K562 (cell line): ENCODE measurements at regions not wholly inside any gene's neighbourhood (a gene's known extent, or its start where the extent isn't known, plus 50 kb on each side); places are given as distances from the start of the nearest gene placed in this dataset.

Source experiments
- ATAC-seq: fragments of 200-7000 bp; cut with Tn5 transposase; 3 replicates; pipeline ENCODE4 v1.9.1; 2020; ENCODE audit warnings: moderate library complexity
- BruUV-seq: library from RNA; stranded (reverse); fragments of 400-500 nt; replicated peaks from 2 replicates; lab custom pipeline; 2021; lab: Mats Ljungman, UMichigan
- CTCF ChIA-PET: fragments of 300-600 bp; formaldehyde crosslinking; extraction: SDS; loops from one replicate; lab custom pipeline; 2021; ENCODE audit warnings: low intra/inter-chr PET ratio; lab: Yijun Ruan, JAX
- POLR2A ChIA-PET: fragments of 300-600, 350-650 bp; sonication (Branson Sonifier 250); formaldehyde crosslinking; extraction: SDS; loops from one replicate; lab custom pipeline; 2021; ENCODE audit warnings: antibody characterized with exemption, inconsistent platforms; lab: Yijun Ruan, JAX
- DNase-seq, 4 experiments: peaks; one replicate each; pipeline versions ENCODE4 v3.0.0 to v3.0.0-alpha.2; 2011 to 2018; ENCODE audit warnings: low spot score in 3 of 4, mixed read lengths in 3 of 4; ENCODE audit errors: extremely low read depth in 1 of 4
- FAIRE-seq: peaks from 2 replicates; lab custom pipeline; 2011; peaks lifted over from hg19 to GRCh38; lab: Jason Lieb, UNC
- H2AFZ ChIP-seq: 2 replicates; pipeline ENCODE4 v1.6.0; 2011; ENCODE audit warnings: low read depth, low read length, control low read depth, inconsistent platforms
- H3K27ac ChIP-seq: fragments of 200-600 bp; 3 replicates; pipeline ENCODE4 v1.8.0; 2011; ENCODE audit warnings: low read depth, mild to moderate bottlenecking, control low read depth, inconsistent platforms, low read length, moderate library complexity, mixed read lengths; ENCODE audit errors: extremely low read depth
- H3K27me3 ChIP-seq, 2 experiments: fragments of 300-600 bp in 1 of 2; 2 replicates in 1 of 2; 3 replicates in 1 of 2; pipeline versions ENCODE4 v1.6.0 to v1.8.0; 2011; ENCODE audit warnings: inconsistent platforms in 2 of 2, low read length in 2 of 2, mild to moderate bottlenecking in 1 of 2, mixed read lengths in 1 of 2, moderate library complexity in 1 of 2; ENCODE audit not compliant: control insufficient read depth in 2 of 2, insufficient read depth in 2 of 2
- H3K36me3 ChIP-seq: fragments of 300-600 bp; 3 replicates; pipeline ENCODE4 v1.8.0; 2011; ENCODE audit warnings: mild to moderate bottlenecking, low read length, inconsistent platforms; ENCODE audit not compliant: control insufficient read depth, insufficient read depth
- H3K4me1 ChIP-seq, 2 experiments: fragments of 200-600 bp in 1 of 2; replicated peaks in 1 of 2; 2 replicates in 1 of 2; 3 replicates in 1 of 2; pipeline versions ENCODE4 v1.5.1 to v1.8.0; 2011; ENCODE audit warnings: inconsistent platforms in 2 of 2, low read length in 2 of 2, mild to moderate bottlenecking in 1 of 2, mixed read lengths in 1 of 2, moderate library complexity in 1 of 2; ENCODE audit not compliant: control insufficient read depth in 2 of 2, insufficient read depth in 2 of 2
- H3K4me2 ChIP-seq: 2 replicates; pipeline ENCODE4 v1.6.1; 2011; ENCODE audit warnings: low read length, control low read depth, inconsistent platforms, mixed read lengths; ENCODE audit not compliant: insufficient read depth
- H3K4me3 ChIP-seq: fragments of 200-600 bp; sonication (generic), shearing (Covaris generic); 2 replicates; pipeline ENCODE4 v1.5.1; 2016; ENCODE audit warnings: control low read depth, inconsistent platforms
- H3K79me2 ChIP-seq: fragments of 200-600 bp; 3 replicates; pipeline ENCODE4 v1.8.0; 2011; ENCODE audit warnings: low read length, inconsistent platforms; ENCODE audit not compliant: control insufficient read depth, insufficient read depth
- H3K9ac ChIP-seq, 2 experiments: 2 replicates each; pipeline versions ENCODE4 v1.6.0 to v1.6.1; 2011; ENCODE audit warnings: low read depth in 2 of 2, low read length in 2 of 2, control low read depth in 1 of 2, inconsistent platforms in 1 of 2, mild to moderate bottlenecking in 1 of 2, mixed read lengths in 1 of 2; ENCODE audit not compliant: insufficient read depth in 1 of 2
- H3K9me1 ChIP-seq: one replicate; pipeline ENCODE4 v1.6.0; 2011; ENCODE audit warnings: inconsistent platforms, mild to moderate bottlenecking, low read length, moderate library complexity; ENCODE audit not compliant: control insufficient read depth, insufficient read depth
- H3K9me3 ChIP-seq: replicated peaks from 2 replicates; pipeline ENCODE4 v1.5.1; 2011; ENCODE audit warnings: low read depth, low read length, inconsistent platforms; ENCODE audit not compliant: control insufficient read depth, insufficient read depth
- H4K20me1 ChIP-seq: replicated peaks from 2 replicates; pipeline ENCODE4 v1.6.1; 2011; ENCODE audit warnings: low read length, inconsistent platforms, mixed read lengths; ENCODE audit not compliant: control insufficient read depth, insufficient read depth
- KLF13 ChIP-seq: fragments of 450-650 bp; IDR thresholded peaks from 2 replicates; pipeline ENCODE4 v1.6.1; 2016; ENCODE audit warnings: missing genetic modification characterization, low read depth, mild to moderate bottlenecking, missing compliant biosample characterization, moderate library complexity, borderline replicate concordance
- PML ChIP-seq: IDR thresholded peaks from 2 replicates; pipeline ENCODE4 v1.6.1; 2012; ENCODE audit warnings: low read length, inconsistent platforms
- RAD51 ChIP-seq: fragments of 450-650 bp; IDR thresholded peaks from 2 replicates; pipeline ENCODE4 v1.7.1; 2016; ENCODE audit warnings: low read depth, mild to moderate bottlenecking, borderline replicate concordance
- RBM15 ChIP-seq: fragments of 200-400 bp; formaldehyde crosslinking; IDR thresholded peaks from 2 replicates; pipeline ENCODE4 v1.6.1; 2018; ENCODE audit warnings: mild to moderate bottlenecking, low read length, moderate library complexity; ENCODE audit not compliant: insufficient read depth
- SMAD2 ChIP-seq: fragments of 150-350 bp; IDR thresholded peaks from 2 replicates; pipeline ENCODE4 v1.6.1; 2014; ENCODE audit warnings: low read depth, mild to moderate bottlenecking, low read length
- TAF7 ChIP-seq: fragments of 450-650 bp; IDR thresholded peaks from 2 replicates; pipeline ENCODE4 v1.6.1; 2016; ENCODE audit warnings: missing genetic modification characterization, missing compliant biosample characterization
- TAL1 ChIP-seq: fragments of 450-650 bp; IDR thresholded peaks from 2 replicates; pipeline ENCODE4 v1.6.1; 2016; ENCODE audit warnings: mild to moderate bottlenecking
- TRIM24 ChIP-seq, 2 experiments: fragments of 450-650 bp; IDR thresholded peaks; 2 replicates each; pipeline ENCODE4 v1.6.1; 2016
- ZBTB8A ChIP-seq: fragments of 450-650 bp; IDR thresholded peaks from 2 replicates; pipeline ENCODE4 v1.6.1; 2018; ENCODE audit warnings: mild to moderate bottlenecking, moderate library complexity; ENCODE audit not compliant: partially characterized antibody
- ZNF165 ChIP-seq: fragments of 250-450 bp; sonication (Bioruptor Pico); IDR thresholded peaks from 2 replicates; pipeline ENCODE4 v1.4.0; 2020; ENCODE audit warnings: borderline replicate concordance
- ZNF79 ChIP-seq: fragments of 250-450 bp; sonication (Bioruptor Pico); IDR thresholded peaks from 2 replicates; pipeline ENCODE4 v1.4.0; 2020; ENCODE audit warnings: low read depth, mild to moderate bottlenecking, moderate library complexity
- WGBS: fragments of 100-300 bp; shearing (Covaris generic); methylation state at CpG from one replicate; pipeline ENCODE4 v1.1.6; 2016; ENCODE audit warnings: low coverage, mixed read lengths; ENCODE audit not compliant: insufficient coverage; ENCODE audit errors: missing lambda C conversion rate; 5-methylcytosine and 5-hydroxymethylcytosine counted together
- in situ Hi-C: fragments of 300-500 bp; cut with MboI; formaldehyde crosslinking; loops from 4 replicates; pipeline ENCODE4 v1.15.0; 2018; ENCODE audit warnings: inconsistent platforms, mixed read lengths
- intact Hi-C: fragments of 100-400 bp; cut with micrococcal nuclease; formaldehyde crosslinking; loops from 2 replicates; pipeline ENCODE4 v1.14.2; 2022
- TF ChIP-seq, protein P1 (sequence below), 2 experiments: fragments of 450-650 bp; formaldehyde crosslinking in 1 of 2; IDR thresholded peaks; 2 replicates each; pipeline versions ENCODE4 v1.4.0 to v1.6.1; 2014 to 2020; ENCODE audit warnings: mild to moderate bottlenecking in 2 of 2, borderline replicate concordance in 1 of 2, low read depth in 1 of 2
- TF ChIP-seq, protein P2 (sequence below): sonication (generic); formaldehyde crosslinking; IDR thresholded peaks from 2 replicates; pipeline ENCODE4 v1.8.0; 2022; ENCODE audit warnings: mild to moderate bottlenecking, low read depth, missing genetic modification reagents

DNA sequence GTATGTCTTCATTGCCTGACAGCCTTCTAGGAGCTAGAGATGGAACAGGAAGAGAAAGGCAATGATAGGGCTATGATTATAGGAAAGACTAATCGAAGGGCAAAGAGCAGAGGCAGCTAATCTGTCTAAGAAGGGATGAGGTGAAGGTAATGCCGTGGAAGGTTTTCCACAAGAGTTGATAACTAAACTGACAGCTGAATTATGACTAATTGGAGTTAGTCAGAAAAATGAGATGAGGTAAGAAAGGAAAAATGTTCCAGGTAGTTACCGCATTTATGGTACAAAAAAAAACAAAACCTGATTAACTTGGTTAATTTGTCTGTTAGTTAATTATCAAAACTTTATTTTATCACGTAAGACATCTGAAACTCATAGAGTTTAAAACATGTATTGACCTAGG lies 260.3 kb downstream of the SLITRK6 start (continued):
- TF ChIP-seq TRIM24 (IDR thresholded peaks at IDR 0.05) = no peak
- no peak for TF ChIP-seq ZNF79 (CRISPR knock-in tag)
- TF ChIP-seq TAL1 = no peak
- no peak for TF ChIP-seq RBM15
- TF ChIP-seq ZBTB8A = no peak
- no peak for TF ChIP-seq ZNF165
- no peak for TF ChIP-seq PML

DNA sequence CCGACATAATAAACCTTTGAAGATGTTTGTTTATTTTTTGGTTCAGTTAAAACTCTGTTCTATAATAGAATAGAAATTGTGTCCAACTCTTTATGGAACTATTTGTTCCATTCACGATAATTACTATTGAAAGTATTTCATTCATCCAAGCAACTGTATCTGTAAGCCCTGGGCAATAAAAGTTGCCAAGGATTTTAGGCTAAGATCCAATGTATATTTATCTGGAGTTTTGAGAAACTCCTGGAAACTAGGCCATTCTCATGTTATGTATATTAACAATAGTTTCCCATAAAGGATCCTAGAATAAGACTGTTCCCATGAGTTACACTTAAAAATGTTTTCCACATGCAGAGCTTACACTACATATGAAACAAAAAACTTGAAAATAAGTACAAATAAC lies 261.6 kb downstream of the SLITRK6 start:
- Histone ChIP-seq H4K20me1 (no peaks in the 10 kb centered on the region), H3K9me1 (no peaks in the 10 kb centered on the region), H3K4me3 (no peak overlapping the region), H3K36me3 (no peaks in the 10 kb centered on the region), H3K27ac (no peak overlapping the region), H3K9ac (no peak overlapping the region), H3K9me3 (no peaks in the 10 kb centered on the region), H3K4me1 (no peaks in the 10 kb centered on the region), H3K4me2 (no peak overlapping the region), H3K79me2 (no peaks in the 10 kb centered on the region), H2AFZ (no peak overlapping the region), H3K27me3 (no peaks in the 10 kb centered on the region)
- BruUV-seq = no TSS peak
- no peak for ATAC-seq
- in situ Hi-C loops (no loop called here), intact Hi-C loops (no loop called here)
- ChIA-PET POLR2A (no interaction called here), CTCF (no interaction called here)
- no peak for FAIRE-seq
- WGBS = 0% methylated on average over 2 of the region's 2 CpGs
- no peak for DNase-seq
- TF ChIP-seq, protein P1, sequence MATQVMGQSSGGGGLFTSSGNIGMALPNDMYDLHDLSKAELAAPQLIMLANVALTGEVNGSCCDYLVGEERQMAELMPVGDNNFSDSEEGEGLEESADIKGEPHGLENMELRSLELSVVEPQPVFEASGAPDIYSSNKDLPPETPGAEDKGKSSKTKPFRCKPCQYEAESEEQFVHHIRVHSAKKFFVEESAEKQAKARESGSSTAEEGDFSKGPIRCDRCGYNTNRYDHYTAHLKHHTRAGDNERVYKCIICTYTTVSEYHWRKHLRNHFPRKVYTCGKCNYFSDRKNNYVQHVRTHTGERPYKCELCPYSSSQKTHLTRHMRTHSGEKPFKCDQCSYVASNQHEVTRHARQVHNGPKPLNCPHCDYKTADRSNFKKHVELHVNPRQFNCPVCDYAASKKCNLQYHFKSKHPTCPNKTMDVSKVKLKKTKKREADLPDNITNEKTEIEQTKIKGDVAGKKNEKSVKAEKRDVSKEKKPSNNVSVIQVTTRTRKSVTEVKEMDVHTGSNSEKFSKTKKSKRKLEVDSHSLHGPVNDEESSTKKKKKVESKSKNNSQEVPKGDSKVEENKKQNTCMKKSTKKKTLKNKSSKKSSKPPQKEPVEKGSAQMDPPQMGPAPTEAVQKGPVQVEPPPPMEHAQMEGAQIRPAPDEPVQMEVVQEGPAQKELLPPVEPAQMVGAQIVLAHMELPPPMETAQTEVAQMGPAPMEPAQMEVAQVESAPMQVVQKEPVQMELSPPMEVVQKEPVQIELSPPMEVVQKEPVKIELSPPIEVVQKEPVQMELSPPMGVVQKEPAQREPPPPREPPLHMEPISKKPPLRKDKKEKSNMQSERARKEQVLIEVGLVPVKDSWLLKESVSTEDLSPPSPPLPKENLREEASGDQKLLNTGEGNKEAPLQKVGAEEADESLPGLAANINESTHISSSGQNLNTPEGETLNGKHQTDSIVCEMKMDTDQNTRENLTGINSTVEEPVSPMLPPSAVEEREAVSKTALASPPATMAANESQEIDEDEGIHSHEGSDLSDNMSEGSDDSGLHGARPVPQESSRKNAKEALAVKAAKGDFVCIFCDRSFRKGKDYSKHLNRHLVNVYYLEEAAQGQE (IDR thresholded peaks at IDR 0.05; ENCODE audit: borderline replicate concordance) = no peak
- TF ChIP-seq, protein P1 (CRISPR knock-in tag; IDR thresholded peaks at IDR 0.05; ENCODE audit: low read depth) = no peak
- no peak for TF ChIP-seq KLF13 (tag)
- TF ChIP-seq SMAD2 = no peak
- no peak for TF ChIP-seq ZBTB8A
- no peak for TF ChIP-seq RAD51
- no peak for TF ChIP-seq TAF7
- TF ChIP-seq, protein P2, sequence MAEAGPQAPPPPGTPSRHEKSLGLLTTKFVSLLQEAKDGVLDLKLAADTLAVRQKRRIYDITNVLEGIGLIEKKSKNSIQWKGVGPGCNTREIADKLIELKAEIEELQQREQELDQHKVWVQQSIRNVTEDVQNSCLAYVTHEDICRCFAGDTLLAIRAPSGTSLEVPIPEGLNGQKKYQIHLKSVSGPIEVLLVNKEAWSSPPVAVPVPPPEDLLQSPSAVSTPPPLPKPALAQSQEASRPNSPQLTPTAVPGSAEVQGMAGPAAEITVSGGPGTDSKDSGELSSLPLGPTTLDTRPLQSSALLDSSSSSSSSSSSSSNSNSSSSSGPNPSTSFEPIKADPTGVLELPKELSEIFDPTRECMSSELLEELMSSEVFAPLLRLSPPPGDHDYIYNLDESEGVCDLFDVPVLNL (CRISPR knock-in tag) = no peak
